HG03432 (cell line): ENCODE measurements at regions not wholly inside any gene's neighbourhood (a gene's known extent, or its start where the extent isn't known, plus 50 kb on each side); places are given as distances from the start of the nearest gene placed in this dataset.

Experiments
- ATAC-seq: cut with Tn5 transposase; IDR thresholded peaks from one replicate; pipeline ENCODE4 v1.9.1; 2021; ENCODE audit warnings: mild to moderate bottlenecking, moderate library complexity; ENCODE audit not compliant: unreplicated experiment

- ATAC-seq = no peak
Observed at GRCh38 chr1:23639460-23640095, 52.0 kb upstream of the RPL11 start.

DNA sequence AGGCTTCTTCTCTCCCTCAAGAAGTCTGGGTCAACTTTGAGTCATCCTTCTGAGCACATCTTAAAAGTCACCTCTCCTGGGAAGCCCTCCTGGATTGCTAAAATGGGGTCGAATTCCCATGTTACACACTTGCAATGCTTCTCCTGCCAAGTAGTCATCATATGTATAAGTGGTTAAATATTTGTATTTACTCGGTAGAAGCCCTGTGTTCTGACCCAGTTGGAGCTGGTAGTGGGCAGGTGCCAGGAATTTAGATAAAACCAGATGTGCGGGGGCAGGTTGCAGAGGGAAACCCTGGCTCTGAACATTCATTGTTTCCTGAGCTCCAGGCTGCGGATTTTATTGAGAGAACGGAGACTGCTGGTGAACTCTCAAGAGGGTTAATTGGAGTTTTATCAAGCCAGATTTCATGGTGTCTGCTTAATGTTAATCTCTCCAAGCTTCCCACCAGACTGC lies 52.8 kb upstream of the RPL11 start:
- no peak for ATAC-seq

DNA sequence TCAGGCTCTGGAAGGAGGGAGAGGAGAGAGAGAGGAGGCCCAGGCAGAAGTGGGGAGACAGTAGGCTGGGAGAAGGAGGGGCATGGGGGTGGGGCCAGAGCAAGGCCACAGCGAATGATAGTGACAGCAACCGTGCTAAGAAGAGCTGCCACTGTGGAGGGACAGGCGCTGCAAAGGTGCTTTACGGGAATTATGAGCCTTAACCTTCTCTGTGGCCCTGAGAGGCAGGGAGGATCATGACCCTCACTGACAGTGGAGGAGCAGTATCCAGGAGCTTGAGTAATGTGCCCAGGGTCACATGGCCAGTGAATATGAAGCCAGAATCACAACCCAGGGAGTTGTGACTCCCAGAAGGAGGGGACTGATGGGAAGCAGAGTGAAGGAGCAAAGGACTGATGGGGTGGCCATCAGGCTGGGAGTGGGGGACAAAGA lies 53.4 kb upstream of the RPL11 start:
- ATAC-seq = no peak

- no peak for ATAC-seq
Observed at GRCh38 chr1:23636009-23636408, 55.6 kb upstream of the RPL11 start.

GRCh38 chr1:23634840-23635651 lies 56.6 kb upstream of the RPL11 start:
- ATAC-seq = no peak

- ATAC-seq = no peak
Observed at GRCh38 chr1:23634518-23634839, 57.1 kb upstream of the RPL11 start.

- ATAC-seq = no peak
Observed at GRCh38 chr1:23632479-23633160, 59.0 kb upstream of the RPL11 start.

GRCh38 chr1:23629708-23630290 lies 61.8 kb upstream of the RPL11 start:
- no peak for ATAC-seq

DNA sequence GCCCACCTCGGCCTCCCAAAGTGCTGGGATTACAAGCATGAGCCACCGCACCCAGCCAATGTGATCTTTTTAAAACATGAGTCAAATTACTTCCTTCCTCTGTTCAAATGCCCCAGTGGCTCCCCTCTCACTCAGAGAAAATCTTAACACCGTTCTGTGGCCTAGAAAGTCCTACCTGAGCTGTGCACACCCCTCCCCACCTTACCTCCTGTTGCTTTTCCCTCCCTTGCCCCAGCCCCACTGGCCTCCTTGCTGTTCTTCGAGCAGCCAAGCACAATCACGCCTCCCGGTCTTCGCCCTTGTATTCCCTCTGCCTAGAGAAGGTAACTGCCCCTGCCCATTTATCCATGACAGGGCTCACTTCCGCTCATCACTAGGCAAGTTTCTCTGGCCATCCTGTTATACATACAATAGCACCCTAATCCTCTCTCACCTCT lies 62.6 kb upstream of the RPL11 start:
- ATAC-seq = no peak

- ATAC-seq = no peak
Observed at GRCh38 chr1:23627069-23627735, 64.4 kb upstream of the RPL11 start.

- no peak for ATAC-seq
Observed at GRCh38 chr1:23625929-23626535, 65.6 kb upstream of the RPL11 start.

- no peak for ATAC-seq
Observed at GRCh38 chr1:23625459-23625858, 66.1 kb upstream of the RPL11 start.

- no peak for ATAC-seq
Observed at GRCh38 chr1:23624440-23624839, 65.1 kb upstream of the ID3 start.

GRCh38 chr1:23622284-23622683 lies 63.0 kb upstream of the ID3 start:
- ATAC-seq = no peak

DNA sequence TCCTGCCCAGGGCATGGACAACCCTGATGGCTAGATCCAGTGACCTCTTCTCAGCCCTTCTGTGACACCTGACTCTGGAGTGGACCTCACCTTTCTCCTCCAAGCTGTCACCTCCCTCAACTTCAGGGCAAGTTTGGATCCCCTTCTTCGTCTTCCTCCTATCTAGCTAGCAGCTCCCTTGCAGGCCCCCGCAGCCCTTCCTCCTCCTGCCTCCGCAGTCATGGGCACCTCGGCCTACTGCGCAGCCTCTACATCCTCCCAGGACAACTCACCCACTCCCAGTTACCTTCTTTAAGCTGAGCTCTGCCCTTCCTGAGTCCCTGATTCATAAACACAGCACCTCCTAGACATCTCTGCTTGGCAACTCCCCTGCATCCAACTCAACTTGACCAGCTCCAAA lies 61.3 kb upstream of the ID3 start:
- ATAC-seq = no peak

DNA sequence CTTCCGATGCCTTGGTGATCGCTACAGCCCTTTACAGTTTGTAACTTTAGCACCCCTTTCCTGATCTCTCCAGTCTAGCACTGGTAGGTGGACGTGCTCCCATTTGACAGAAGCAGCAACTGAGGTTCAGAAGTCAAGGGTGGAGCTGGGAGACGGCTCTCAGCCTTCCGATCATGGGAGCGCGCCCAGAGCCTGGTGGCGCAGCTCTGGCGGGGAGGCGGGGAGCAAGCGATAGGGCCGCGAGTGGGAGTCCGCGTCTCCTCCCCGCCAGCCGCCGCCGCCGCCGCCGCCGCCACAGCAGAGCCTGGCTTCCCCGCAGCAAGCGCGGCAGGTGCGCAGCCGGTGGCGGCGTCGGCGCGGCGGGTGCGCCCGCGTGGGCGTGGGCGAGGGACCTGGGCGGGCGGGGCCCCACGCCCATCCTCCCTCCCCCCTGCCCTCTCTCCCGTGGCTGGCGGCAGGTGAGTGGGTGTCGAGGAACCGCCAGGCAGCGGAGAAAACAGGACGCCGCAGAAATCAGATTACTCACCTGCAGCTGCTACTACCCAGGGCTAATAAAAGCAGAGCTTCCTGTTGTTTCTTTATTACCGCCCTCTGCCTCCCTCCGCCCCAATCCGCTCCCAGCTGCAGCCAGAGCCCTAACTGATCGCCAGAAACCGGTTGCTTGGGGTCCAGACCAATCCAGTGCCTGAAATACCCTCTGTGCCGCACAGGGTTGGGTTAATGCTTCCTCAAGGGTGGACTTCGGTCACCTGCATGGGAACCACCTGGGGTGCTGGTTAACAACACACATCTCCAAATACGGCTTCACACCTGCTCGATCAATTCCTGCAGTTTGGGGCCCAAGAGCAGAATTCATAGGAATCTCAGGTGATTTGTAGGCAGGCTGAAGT lies 60.2 kb upstream of the ID3 start:
- ATAC-seq = peak; percentile 76

DNA sequence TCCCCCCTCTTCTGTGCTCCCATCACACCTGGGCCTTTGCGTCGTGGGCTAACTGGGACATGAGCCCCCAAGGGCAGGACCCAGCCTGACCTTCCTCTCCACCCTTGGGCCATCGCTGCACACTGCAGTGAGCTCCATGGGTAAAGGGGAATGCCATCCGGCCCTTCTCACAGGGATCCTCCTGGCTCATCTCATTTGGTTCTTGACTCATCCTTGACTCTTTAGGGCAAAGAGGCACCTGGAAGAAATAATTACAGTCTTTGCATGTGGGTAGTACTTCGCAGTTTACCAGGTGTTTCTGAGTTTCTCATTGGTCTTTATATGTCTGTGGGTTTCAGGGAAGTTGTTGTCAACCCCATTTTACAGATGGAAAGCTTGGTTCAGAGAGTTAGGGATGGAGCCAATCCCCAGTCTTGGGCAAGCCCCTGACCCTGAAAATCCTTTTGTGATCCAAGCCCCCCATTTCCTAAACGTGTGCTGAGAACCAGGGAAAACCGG lies 59.3 kb upstream of the ID3 start:
- ATAC-seq = no peak

GRCh38 chr1:23617084-23617521 lies 57.8 kb upstream of the ID3 start:
- no peak for ATAC-seq

DNA sequence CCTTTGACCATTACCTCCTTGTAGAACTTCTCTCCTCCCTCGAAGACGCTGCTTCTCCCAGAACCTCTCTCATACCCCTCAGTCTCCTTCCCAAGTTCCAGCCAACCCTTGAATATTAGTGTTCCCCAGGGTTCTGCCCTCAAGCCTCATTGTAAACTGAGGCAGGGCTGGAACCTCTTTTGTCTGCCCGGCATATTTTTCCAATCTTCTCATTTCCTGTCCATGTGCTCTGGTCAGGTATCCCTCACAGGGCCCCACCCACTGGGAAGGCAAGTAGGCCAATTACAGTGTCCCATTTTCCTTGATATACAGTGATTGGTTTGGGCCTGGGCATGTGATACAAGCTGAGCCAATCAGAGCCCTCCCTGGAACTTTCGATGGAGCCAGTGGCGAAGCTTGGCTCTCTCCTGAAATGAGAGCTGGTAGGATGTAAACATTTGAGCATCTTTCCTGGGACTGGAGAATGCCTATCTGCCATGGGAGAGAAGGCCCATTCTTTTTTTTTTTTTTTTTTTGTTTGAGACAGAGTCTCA lies 57.1 kb upstream of the ID3 start:
- no peak for ATAC-seq
